ENCODE measurements at regions not wholly inside any gene's neighbourhood (a gene's known extent, or its start where the extent isn't known, plus 50 kb on each side); places are given as distances from the start of the nearest gene placed in this dataset.
A peak's percentile ranks its signal among the peaks of the same experiment; 100 is the strongest.

- Histone ChIP-seq H3K27ac (ENCODE audit: low read depth, low read length, poor library complexity, severe bottlenecking) (peak overlapping the region; percentile 59), H3K9ac (ENCODE audit: low read length) (no peak overlapping the region), H3F3A (ENCODE audit: insufficient read depth, low read length) (no peaks in the 10 kb centered on the region), H3K9me3 (ENCODE audit: low read length) (no peaks in the 10 kb centered on the region), H2AFZ (ENCODE audit: low read length) (no peak overlapping the region), H3K36me3 (ENCODE audit: insufficient read depth, low read length) (peaks cover 58% of the 10 kb centered on the region), H3K4me1 (ENCODE audit: insufficient read depth, low read length, severe bottlenecking) (peaks cover 69% of the 10 kb centered on the region), H3K4me3 (ENCODE audit: low read depth, low read length, poor library complexity, severe bottlenecking) (no peak overlapping the region), H3K4me2 (ENCODE audit: low read length) (no peak overlapping the region), H3K79me2 (ENCODE audit: insufficient read depth, low read length) (peaks cover under 1% of the 10 kb centered on the region; the same call in 1 of the 2 replicates), H3K27me3 (ENCODE audit: insufficient read depth, low read length) (no peaks in the 10 kb centered on the region), H3K9me2 (ENCODE audit: low read depth, low read length) (no peaks in the 10 kb centered on the region), H4K20me1 (ENCODE audit: insufficient read depth, low read length) (no peaks in the 10 kb centered on the region; the same call in 1 of the 2 replicates)
- TF ChIP-seq CTCF (IDR thresholded peaks at IDR 0.05; ENCODE audit: low read length) (no peak), EZH2 (IDR thresholded peaks at IDR 0.05; ENCODE audit: borderline replicate concordance, low read length) (no peak)
These were observed 80.8 kb downstream of the PLEKHG1 start for GRCh38 chr6:150680510-150680909.

- Histone ChIP-seq H3F3A (ENCODE audit: insufficient read depth, low read length) (no peaks in the 10 kb centered on the region), H3K9ac (ENCODE audit: low read length) (peak overlapping the region; percentile 24; the same call in 1 of the 2 replicates), H2AFZ (ENCODE audit: low read length) (no peak overlapping the region), H3K9me3 (ENCODE audit: low read length) (no peaks in the 10 kb centered on the region), H3K36me3 (ENCODE audit: insufficient read depth, low read length) (peaks cover 49% of the 10 kb centered on the region), H3K4me2 (ENCODE audit: low read length) (peak overlapping the region; percentile 18; the same call in 1 of the 2 replicates), H3K27me3 (ENCODE audit: insufficient read depth, low read length) (no peaks in the 10 kb centered on the region), H3K27ac (ENCODE audit: low read depth, low read length, poor library complexity, severe bottlenecking) (peak overlapping the region; percentile 59), H3K79me2 (ENCODE audit: insufficient read depth, low read length) (peaks cover 13% of the 10 kb centered on the region), H3K9me2 (ENCODE audit: low read depth, low read length) (no peaks in the 10 kb centered on the region), H4K20me1 (ENCODE audit: insufficient read depth, low read length) (no peaks in the 10 kb centered on the region), H3K4me3 (ENCODE audit: low read depth, low read length, poor library complexity, severe bottlenecking) (no peak overlapping the region), H3K4me1 (ENCODE audit: insufficient read depth, low read length, severe bottlenecking) (peaks cover 82% of the 10 kb centered on the region)
- no peak for TF ChIP-seq CTCF (IDR thresholded peaks at IDR 0.05; ENCODE audit: low read length)
- TF ChIP-seq EZH2 (IDR thresholded peaks at IDR 0.05; ENCODE audit: borderline replicate concordance, low read length): no peak
These were observed 82.1 kb downstream of the PLEKHG1 start for GRCh38 chr6:150681578-150682395.

- Histone ChIP-seq H3K27ac (ENCODE audit: low read depth, low read length, poor library complexity, severe bottlenecking) (peak overlapping the region; percentile 59), H3K9me2 (ENCODE audit: low read depth, low read length) (no peaks in the 10 kb centered on the region), H2AFZ (ENCODE audit: low read length) (no peak overlapping the region), H3K4me1 (ENCODE audit: insufficient read depth, low read length, severe bottlenecking) (peaks cover 95% of the 10 kb centered on the region), H4K20me1 (ENCODE audit: insufficient read depth, low read length) (no peaks in the 10 kb centered on the region), H3K9me3 (ENCODE audit: low read length) (no peaks in the 10 kb centered on the region), H3F3A (ENCODE audit: insufficient read depth, low read length) (peaks cover 4% of the 10 kb centered on the region; the same call in 1 of the 2 replicates), H3K79me2 (ENCODE audit: insufficient read depth, low read length) (peaks cover 26% of the 10 kb centered on the region), H3K27me3 (ENCODE audit: insufficient read depth, low read length) (no peaks in the 10 kb centered on the region), H3K4me3 (ENCODE audit: low read depth, low read length, poor library complexity, severe bottlenecking) (no peak overlapping the region), H3K4me2 (ENCODE audit: low read length) (peak overlapping the region; percentile 18; the same call in 1 of the 2 replicates), H3K9ac (ENCODE audit: low read length) (no peak overlapping the region), H3K36me3 (ENCODE audit: insufficient read depth, low read length) (peaks cover 36% of the 10 kb centered on the region; the same call in 1 of the 2 replicates)
- no peak for TF ChIP-seq EZH2 (IDR thresholded peaks at IDR 0.05; ENCODE audit: borderline replicate concordance, low read length)
- TF ChIP-seq CTCF (IDR thresholded peaks at IDR 0.05; ENCODE audit: low read length): no peak
These were observed 83.6 kb downstream of the PLEKHG1 start for GRCh38 chr6:150683320-150683719.
